ENCODE measurements at regions not wholly inside any gene's neighbourhood (a gene's known extent, or its start where the extent isn't known, plus 50 kb on each side); places are given as distances from the start of the nearest gene placed in this dataset.

DNA sequence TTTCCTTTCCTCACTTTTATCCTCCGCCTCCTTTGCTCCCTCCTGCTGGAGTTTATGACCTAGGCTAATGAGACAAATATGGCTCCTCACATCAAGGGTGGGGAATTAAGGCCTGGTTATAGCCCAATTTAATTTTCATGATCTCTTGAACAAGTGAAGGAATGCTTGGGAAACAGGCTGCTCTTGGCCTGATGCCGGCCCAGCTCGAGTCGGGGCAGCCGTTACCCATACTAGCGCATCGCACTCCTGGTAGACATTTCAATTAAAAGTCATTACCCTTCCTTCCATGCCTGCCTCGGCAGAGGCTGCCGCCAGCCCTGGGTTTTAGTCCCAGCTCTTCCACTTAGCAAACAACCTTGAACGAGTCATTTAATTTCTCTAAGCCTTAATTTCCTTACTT, 425.7 kb downstream of the TMEM38B start:
- TF ChIP-seq IRF1 (CRISPR knock-in tag; IDR thresholded peaks at IDR 0.05), result no peak
- TF ChIP-seq ATF2 (CRISPR knock-in tag; IDR thresholded peaks at IDR 0.05; ENCODE audit: borderline replicate concordance, low read depth), result no peak
- TF ChIP-seq, protein P1, sequence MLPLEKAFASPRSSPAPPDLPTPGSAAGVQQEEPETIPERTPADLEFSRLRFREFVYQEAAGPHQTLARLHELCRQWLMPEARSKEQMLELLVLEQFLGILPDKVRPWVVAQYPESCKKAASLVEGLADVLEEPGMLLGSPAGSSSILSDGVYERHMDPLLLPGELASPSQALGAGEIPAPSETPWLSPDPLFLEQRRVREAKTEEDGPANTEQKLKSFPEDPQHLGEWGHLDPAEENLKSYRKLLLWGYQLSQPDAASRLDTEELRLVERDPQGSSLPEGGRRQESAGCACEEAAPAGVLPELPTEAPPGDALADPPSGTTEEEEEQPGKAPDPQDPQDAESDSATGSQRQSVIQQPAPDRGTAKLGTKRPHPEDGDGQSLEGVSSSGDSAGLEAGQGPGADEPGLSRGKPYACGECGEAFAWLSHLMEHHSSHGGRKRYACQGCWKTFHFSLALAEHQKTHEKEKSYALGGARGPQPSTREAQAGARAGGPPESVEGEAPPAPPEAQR (CRISPR knock-in tag; IDR thresholded peaks at IDR 0.05), result no peak
- TF ChIP-seq IRF2 (CRISPR knock-in tag; IDR thresholded peaks at IDR 0.05; ENCODE audit: borderline replicate concordance, low read depth), result no peak
- no peak for TF ChIP-seq CDX4 (CRISPR knock-in tag; IDR thresholded peaks at IDR 0.05; ENCODE audit: borderline replicate concordance)
- no peak for TF ChIP-seq CREM (CRISPR knock-in tag; IDR thresholded peaks at IDR 0.05)
- TF ChIP-seq JAZF1 (CRISPR knock-in tag; IDR thresholded peaks at IDR 0.05), result no peak
- TF ChIP-seq, protein P2, sequence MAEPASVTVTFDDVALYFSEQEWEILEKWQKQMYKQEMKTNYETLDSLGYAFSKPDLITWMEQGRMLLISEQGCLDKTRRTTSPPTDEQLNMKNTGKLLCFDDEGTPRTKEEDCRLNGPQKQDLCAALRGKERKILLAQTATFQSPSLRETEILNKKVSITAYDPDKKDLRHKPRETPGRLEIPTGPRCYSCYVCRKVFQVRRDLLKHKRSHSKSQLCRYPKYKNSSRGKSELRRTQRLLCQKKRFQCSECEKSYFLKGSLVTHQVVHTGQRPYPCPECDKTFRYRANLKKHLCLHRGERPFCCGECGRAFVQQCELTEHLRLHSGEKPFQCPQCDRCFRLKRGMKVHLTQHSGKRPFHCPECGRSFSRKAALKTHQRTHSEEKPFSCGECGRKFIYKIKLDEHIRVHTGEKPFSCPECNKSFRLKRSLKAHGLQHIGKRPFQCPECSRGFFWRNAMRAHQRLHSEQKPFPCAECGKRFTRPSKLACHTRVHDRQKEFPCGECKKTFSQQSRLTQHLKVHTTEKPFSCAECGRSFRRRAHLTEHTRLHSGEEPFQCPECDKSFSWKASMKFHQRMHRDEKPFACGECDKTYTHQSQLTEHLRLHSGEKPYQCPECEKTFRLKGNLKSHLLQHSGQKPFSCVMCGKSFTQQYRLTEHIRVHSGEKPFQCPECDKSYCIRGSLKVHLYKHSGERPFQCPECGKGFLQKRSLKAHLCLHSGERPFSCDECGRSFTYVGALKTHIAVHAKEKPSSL (CRISPR knock-in tag; conservative IDR thresholded peaks at IDR 0.05), result no peak
- no peak for TF ChIP-seq ARID4B (CRISPR knock-in tag; IDR thresholded peaks at IDR 0.05; ENCODE audit: borderline replicate concordance)
- TF ChIP-seq, protein P3, sequence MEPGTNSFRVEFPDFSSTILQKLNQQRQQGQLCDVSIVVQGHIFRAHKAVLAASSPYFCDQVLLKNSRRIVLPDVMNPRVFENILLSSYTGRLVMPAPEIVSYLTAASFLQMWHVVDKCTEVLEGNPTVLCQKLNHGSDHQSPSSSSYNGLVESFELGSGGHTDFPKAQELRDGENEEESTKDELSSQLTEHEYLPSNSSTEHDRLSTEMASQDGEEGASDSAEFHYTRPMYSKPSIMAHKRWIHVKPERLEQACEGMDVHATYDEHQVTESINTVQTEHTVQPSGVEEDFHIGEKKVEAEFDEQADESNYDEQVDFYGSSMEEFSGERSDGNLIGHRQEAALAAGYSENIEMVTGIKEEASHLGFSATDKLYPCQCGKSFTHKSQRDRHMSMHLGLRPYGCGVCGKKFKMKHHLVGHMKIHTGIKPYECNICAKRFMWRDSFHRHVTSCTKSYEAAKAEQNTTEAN (CRISPR knock-in tag; IDR thresholded peaks at IDR 0.05), result no peak
- H3K4me3 Mint-ChIP-seq, result no peak overlapping the region
- H3K27ac Mint-ChIP-seq, result no peak overlapping the region
- DNase-seq (ENCODE audit: low spot score) (no peak), ATAC-seq (no peak)
- peaks cover 1% of the 10 kb centered on the region for H3K36me3 Mint-ChIP-seq
- POLR2A ChIA-PET, result no interaction called here
- H3K4me1 Mint-ChIP-seq, result no peaks in the 10 kb centered on the region
- H3K27me3 Mint-ChIP-seq (ENCODE audit: low read depth), result no peaks in the 10 kb centered on the region
- CTCF ChIA-PET, result no interaction called here
- peaks cover 17% of the 10 kb centered on the region for H3K9me3 Mint-ChIP-seq

DNA sequence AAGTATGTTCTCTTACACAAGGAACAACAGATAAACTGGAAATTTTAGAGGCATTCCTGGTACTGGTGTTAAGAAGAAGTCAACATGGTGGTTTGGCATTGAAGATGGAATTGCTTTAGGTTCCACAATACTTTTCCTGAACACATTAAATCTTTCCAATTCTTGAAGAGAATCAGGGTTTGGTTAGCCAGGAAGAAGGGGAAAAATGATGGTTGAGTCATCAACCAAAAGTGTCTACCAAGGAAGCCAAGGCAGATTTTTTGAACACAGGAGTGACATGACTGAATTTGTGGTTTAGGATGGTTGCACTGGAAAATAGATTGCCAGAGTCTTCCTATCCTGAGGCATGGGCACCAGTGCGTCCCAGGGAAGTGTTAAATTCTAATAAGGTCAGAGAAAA, 433.4 kb downstream of the TMEM38B start:
- Mint-ChIP-seq H3K27me3 (ENCODE audit: low read depth) (no peaks in the 10 kb centered on the region), H3K9me3 (peaks cover 20% of the 10 kb centered on the region), H3K27ac (no peak overlapping the region), H3K4me1 (no peaks in the 10 kb centered on the region), H3K4me3 (no peak overlapping the region), H3K36me3 (peaks cover 8% of the 10 kb centered on the region)
- DNase-seq (ENCODE audit: low spot score), result no peak
- ATAC-seq, result no peak
- CTCF ChIA-PET, result no interaction called here
- POLR2A ChIA-PET, result no interaction called here
- TF ChIP-seq CREB1 (CRISPR knock-in tag; IDR thresholded peaks at IDR 0.05) (no peak), ESRRA (CRISPR knock-in tag; IDR thresholded peaks at IDR 0.05; ENCODE audit: borderline replicate concordance) (no peak), JUN (CRISPR knock-in tag; IDR thresholded peaks at IDR 0.05) (no peak), ZNF138 (CRISPR knock-in tag; conservative IDR thresholded peaks at IDR 0.05) (no peak), TCF7 (CRISPR knock-in tag; IDR thresholded peaks at IDR 0.05; ENCODE audit: low read depth) (no peak), TEAD1 (CRISPR knock-in tag; IDR thresholded peaks at IDR 0.05) (no peak), JAZF1 (CRISPR knock-in tag; IDR thresholded peaks at IDR 0.05) (no peak), ZNF396 (CRISPR knock-in tag; IDR thresholded peaks at IDR 0.05; ENCODE audit: borderline replicate concordance) (no peak), SMAD3 (CRISPR knock-in tag; IDR thresholded peaks at IDR 0.05; ENCODE audit: borderline replicate concordance) (no peak), CREM (CRISPR knock-in tag; IDR thresholded peaks at IDR 0.05) (no peak)
- TF ChIP-seq, protein P4, sequence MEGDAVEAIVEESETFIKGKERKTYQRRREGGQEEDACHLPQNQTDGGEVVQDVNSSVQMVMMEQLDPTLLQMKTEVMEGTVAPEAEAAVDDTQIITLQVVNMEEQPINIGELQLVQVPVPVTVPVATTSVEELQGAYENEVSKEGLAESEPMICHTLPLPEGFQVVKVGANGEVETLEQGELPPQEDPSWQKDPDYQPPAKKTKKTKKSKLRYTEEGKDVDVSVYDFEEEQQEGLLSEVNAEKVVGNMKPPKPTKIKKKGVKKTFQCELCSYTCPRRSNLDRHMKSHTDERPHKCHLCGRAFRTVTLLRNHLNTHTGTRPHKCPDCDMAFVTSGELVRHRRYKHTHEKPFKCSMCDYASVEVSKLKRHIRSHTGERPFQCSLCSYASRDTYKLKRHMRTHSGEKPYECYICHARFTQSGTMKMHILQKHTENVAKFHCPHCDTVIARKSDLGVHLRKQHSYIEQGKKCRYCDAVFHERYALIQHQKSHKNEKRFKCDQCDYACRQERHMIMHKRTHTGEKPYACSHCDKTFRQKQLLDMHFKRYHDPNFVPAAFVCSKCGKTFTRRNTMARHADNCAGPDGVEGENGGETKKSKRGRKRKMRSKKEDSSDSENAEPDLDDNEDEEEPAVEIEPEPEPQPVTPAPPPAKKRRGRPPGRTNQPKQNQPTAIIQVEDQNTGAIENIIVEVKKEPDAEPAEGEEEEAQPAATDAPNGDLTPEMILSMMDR (IDR thresholded peaks at IDR 0.05), result no peak
- TF ChIP-seq, protein P5, sequence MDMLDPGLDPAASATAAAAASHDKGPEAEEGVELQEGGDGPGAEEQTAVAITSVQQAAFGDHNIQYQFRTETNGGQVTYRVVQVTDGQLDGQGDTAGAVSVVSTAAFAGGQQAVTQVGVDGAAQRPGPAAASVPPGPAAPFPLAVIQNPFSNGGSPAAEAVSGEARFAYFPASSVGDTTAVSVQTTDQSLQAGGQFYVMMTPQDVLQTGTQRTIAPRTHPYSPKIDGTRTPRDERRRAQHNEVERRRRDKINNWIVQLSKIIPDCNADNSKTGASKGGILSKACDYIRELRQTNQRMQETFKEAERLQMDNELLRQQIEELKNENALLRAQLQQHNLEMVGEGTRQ (CRISPR knock-in tag; IDR thresholded peaks at IDR 0.05), result no peak

Measured in WTC11 (cell line).